Adrenal gland (tissue), 9 donors: ENCODE measurements at regions not wholly inside any gene's neighbourhood (a gene's known extent, or its start where the extent isn't known, plus 50 kb on each side); places are given as distances from the start of the nearest gene placed in this dataset.
"Not testable (repeated sequence)": the region's sequence is repeated elsewhere in the genome, so short reads cannot be mapped to it uniquely, and the experiment has no call there.

Source experiments
- DNase-seq, 7 donors: peaks; one replicate each; pipeline ENCODE4 v3.0.0-alpha.2; 2019 to 2020
- H3K27ac ChIP-seq, 5 donors: fragments of 200-600 bp; sonication (generic) in 4 of 5; 1 replicate in 3 of 5; 2 replicates in 2 of 5; pipeline versions ENCODE4 v1.5.1 to v1.8.0; 2016 to 2020; ENCODE audit warnings: mild to moderate bottlenecking in 1 of 5
- H3K27me3 ChIP-seq: fragments of 200-600 bp; 2 replicates; pipeline ENCODE4 v1.8.0; 2021
- H3K36me3 ChIP-seq, 2 donors: fragments of 200-600 bp; replicated peaks in 1 of 2; 1 replicate in 1 of 2; 2 replicates in 1 of 2; pipeline versions ENCODE4 v1.5.1 to v1.8.0; 2018 to 2022
- H3K4me1 ChIP-seq, 2 donors: fragments of 200-600 bp; replicated peaks in 1 of 2; 1 replicate in 1 of 2; 2 replicates in 1 of 2; pipeline versions ENCODE4 v1.5.1 to v1.8.0; 2018 to 2021
- H3K4me3 ChIP-seq, 4 donors: fragments of 200-600 bp; sonication (generic) in 3 of 4; one replicate each; pipeline ENCODE4 v1.5.1; 2016 to 2018
- H3K9me3 ChIP-seq, 3 donors: fragments of 200-600 bp; sonication (generic) in 1 of 3; replicated peaks in 1 of 3; 1 replicate in 2 of 3; 2 replicates in 1 of 3; pipeline versions ENCODE4 v1.5.1 to v1.8.0; 2016 to 2021
- CTCF ChIP-seq, 6 experiments: fragments of 450-650 bp in 4 of 6; fragments of 200-600 bp in 2 of 6; sonication (generic) in 1 of 6; IDR thresholded peaks; 1 replicate in 5 of 6; 2 replicates in 1 of 6; pipeline versions ENCODE4 v1.5.1 to v1.8.0; 2016 to 2021; ENCODE audit warnings: antibody characterized with exemption in 6 of 6, mild to moderate bottlenecking in 2 of 6, moderate library complexity in 1 of 6
- POLR2A ChIP-seq, 2 donors: fragments of 450-650 bp; IDR thresholded peaks; one replicate each; pipeline ENCODE4 v1.6.1; 2017; ENCODE audit warnings: antibody characterized with exemption in 2 of 2, mild to moderate bottlenecking in 2 of 2, moderate library complexity in 1 of 2
- WGBS, 4 donors: extraction: QIAGEN DNeasy Blood & Tissue Kit in 2 of 4; methylation state at CpG; one replicate each; pipeline versions ENCODE4 v1.1.5 to v1.1.7; 2013 to 2017; 5-methylcytosine and 5-hydroxymethylcytosine counted together
- intact Hi-C, 2 donors: fragments of 100-400 bp; cut with DNase I; formaldehyde crosslinking; loops; one replicate each; pipeline versions ENCODE4 v1.14.1 to v1.15.0; 2022 to 2023
- donor health status: healthy with polysubstance abuse.
- donor health status: Bipolar disorder and iron deficiency.
- donor health status: DM: yes; HTN: yes; CAD: no.
- donor health status: DM: no; HTN: no; CAD: no.
- donor health status: DM: no; HTN: no; CAD: no.

GRCh38 chr5:99437986-99438385 is 509.2 kb upstream of the CHD1 start:
- Histone ChIP-seq H3K9me3 (no peaks in the 10 kb centered on the region), H3K4me3 (no peak overlapping the region), H3K27me3 (no peaks in the 10 kb centered on the region), H3K4me1 (no peaks in the 10 kb centered on the region), H3K27ac (no peak overlapping the region), H3K36me3 (no peaks in the 10 kb centered on the region)
- no peak for DNase-seq
- no peak for TF ChIP-seq CTCF (IDR thresholded peaks at IDR 0.05)
- TF ChIP-seq POLR2A (IDR thresholded peaks at IDR 0.05), result no peak
- intact Hi-C loops, result no loop called here

GRCh38 chr5:99423396-99423795 is 494.6 kb upstream of the CHD1 start:
- H3K4me3 ChIP-seq, H3K9me3 ChIP-seq, H3K27ac ChIP-seq, H3K4me1 ChIP-seq, H3K27me3 ChIP-seq, DNase-seq, H3K36me3 ChIP-seq, intact Hi-C loops: not testable (repeated sequence)
- WGBS, 4 donors, result no CpG with 5 or more reads among the region's 3 CpGs

GRCh38 chr5:99418640-99419039 is 489.8 kb upstream of the CHD1 start:
- H3K9me3 ChIP-seq, H3K36me3 ChIP-seq, H3K4me1 ChIP-seq, H3K4me3 ChIP-seq, H3K27me3 ChIP-seq, intact Hi-C loops, DNase-seq, H3K27ac ChIP-seq: not testable (repeated sequence)
- whole genome bisulfite sequencing, 4 donors, result 22 to 39% (median 25%) methylated on average over 1 of the region's 1 CpG

GRCh38 chr5:99410386-99410785 is 481.6 kb upstream of the CHD1 start:
- DNase-seq, H3K27ac ChIP-seq, H3K36me3 ChIP-seq, H3K27me3 ChIP-seq, H3K4me3 ChIP-seq, intact Hi-C loops, H3K9me3 ChIP-seq, H3K4me1 ChIP-seq: not testable (repeated sequence)
- WGBS, 4 donors, result 97 to 100% (median 97%) methylated on average over 17 to 23 of the region's 30 CpGs

- H3K27me3 ChIP-seq, DNase-seq, H3K9me3 ChIP-seq, intact Hi-C loops, H3K27ac ChIP-seq, H3K4me3 ChIP-seq, H3K36me3 ChIP-seq, H3K4me1 ChIP-seq: not testable (repeated sequence)
- WGBS, 4 donors, result 76 to 95% (median 88%) methylated on average over 2 to 3 of the region's 3 CpGs
These were observed 476.0 kb upstream of the CHD1 start for GRCh38 chr5:99404764-99405302.

- intact Hi-C loops, DNase-seq: not testable (repeated sequence)
These were observed 471.8 kb upstream of the CHD1 start for GRCh38 chr5:99400571-99400970.

GRCh38 chr5:99398976-99399375 is 470.2 kb upstream of the CHD1 start:
- Histone ChIP-seq H3K4me3 (no peak overlapping the region), H3K9me3 (no peaks in the 10 kb centered on the region), H3K36me3 (no peaks in the 10 kb centered on the region), H3K4me1 (no peaks in the 10 kb centered on the region), H3K27me3 (no peaks in the 10 kb centered on the region), H3K27ac (no peak overlapping the region)
- DNase-seq, result no peak
- TF ChIP-seq POLR2A (IDR thresholded peaks at IDR 0.05) (no peak), CTCF (IDR thresholded peaks at IDR 0.05) (no peak)
- intact Hi-C loops, result no loop called here

More at GRCh38 chr5:99400571-99400970, 471.8 kb upstream of the CHD1 start:
- H3K4me1 ChIP-seq, H3K4me3 ChIP-seq, H3K36me3 ChIP-seq, H3K27ac ChIP-seq, H3K9me3 ChIP-seq, H3K27me3 ChIP-seq: not testable (repeated sequence)
- WGBS, 4 donors, result 69 to 90% (median 86%) methylated on average over 1 of the region's 1 CpG
